ENCODE measurements at regions not wholly inside any gene's neighbourhood (a gene's known extent, or its start where the extent isn't known, plus 50 kb on each side); places are given as distances from the start of the nearest gene placed in this dataset.

DNA sequence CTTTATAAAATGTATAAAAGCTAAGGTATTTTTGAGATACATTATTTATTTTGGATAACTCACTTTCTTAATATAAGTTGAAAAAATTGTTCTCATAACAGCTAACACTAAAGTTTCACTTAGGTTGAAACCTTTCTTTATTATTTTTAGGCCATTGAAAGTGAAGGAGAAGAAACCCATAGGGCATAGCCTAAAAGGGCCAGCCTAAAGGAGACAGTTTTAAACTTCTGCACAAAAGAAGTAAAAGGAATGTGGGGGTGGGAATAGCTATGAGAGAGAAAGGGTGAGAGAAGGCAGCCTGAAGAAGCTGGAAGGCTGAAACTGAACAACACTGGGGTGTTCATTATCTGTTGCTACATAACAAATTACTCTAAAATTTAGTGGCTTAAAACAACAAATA is 57.6 kb upstream of the RAPGEF2 start:
- TF ChIP-seq, protein P1, sequence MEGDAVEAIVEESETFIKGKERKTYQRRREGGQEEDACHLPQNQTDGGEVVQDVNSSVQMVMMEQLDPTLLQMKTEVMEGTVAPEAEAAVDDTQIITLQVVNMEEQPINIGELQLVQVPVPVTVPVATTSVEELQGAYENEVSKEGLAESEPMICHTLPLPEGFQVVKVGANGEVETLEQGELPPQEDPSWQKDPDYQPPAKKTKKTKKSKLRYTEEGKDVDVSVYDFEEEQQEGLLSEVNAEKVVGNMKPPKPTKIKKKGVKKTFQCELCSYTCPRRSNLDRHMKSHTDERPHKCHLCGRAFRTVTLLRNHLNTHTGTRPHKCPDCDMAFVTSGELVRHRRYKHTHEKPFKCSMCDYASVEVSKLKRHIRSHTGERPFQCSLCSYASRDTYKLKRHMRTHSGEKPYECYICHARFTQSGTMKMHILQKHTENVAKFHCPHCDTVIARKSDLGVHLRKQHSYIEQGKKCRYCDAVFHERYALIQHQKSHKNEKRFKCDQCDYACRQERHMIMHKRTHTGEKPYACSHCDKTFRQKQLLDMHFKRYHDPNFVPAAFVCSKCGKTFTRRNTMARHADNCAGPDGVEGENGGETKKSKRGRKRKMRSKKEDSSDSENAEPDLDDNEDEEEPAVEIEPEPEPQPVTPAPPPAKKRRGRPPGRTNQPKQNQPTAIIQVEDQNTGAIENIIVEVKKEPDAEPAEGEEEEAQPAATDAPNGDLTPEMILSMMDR (IDR thresholded peaks at IDR 0.05 in 2 of 3, conservative IDR thresholded peaks at IDR 0.05 in 1 of 3; ENCODE audit: control insufficient read depth in 2 of 3, extremely low read depth in 1 of 3, insufficient read depth in 1 of 3, low read depth in 3 of 3, low read length in 3 of 3), result no peak
- TF ChIP-seq, protein P2, sequence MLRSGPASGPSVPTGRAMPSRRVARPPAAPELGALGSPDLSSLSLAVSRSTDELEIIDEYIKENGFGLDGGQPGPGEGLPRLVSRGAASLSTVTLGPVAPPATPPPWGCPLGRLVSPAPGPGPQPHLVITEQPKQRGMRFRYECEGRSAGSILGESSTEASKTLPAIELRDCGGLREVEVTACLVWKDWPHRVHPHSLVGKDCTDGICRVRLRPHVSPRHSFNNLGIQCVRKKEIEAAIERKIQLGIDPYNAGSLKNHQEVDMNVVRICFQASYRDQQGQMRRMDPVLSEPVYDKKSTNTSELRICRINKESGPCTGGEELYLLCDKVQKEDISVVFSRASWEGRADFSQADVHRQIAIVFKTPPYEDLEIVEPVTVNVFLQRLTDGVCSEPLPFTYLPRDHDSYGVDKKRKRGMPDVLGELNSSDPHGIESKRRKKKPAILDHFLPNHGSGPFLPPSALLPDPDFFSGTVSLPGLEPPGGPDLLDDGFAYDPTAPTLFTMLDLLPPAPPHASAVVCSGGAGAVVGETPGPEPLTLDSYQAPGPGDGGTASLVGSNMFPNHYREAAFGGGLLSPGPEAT (IDR thresholded peaks at IDR 0.05; ENCODE audit: low read depth), result no peak
- TF ChIP-seq POLR2AphosphoS5 (IDR thresholded peaks at IDR 0.05; ENCODE audit: low read length), result no peak
